Epithelial cell of esophagus (primary cell): ENCODE measurements at regions not wholly inside any gene's neighbourhood (a gene's known extent, or its start where the extent isn't known, plus 50 kb on each side); places are given as distances from the start of the nearest gene placed in this dataset.

Experiments used
- DNase-seq: peaks from one replicate; pipeline ENCODE4 v3.0.0; 2010; ENCODE audit warnings: low read depth
- H3K4me3 ChIP-seq: 2 replicates; pipeline ENCODE4 v1.5.1; 2011; ENCODE audit warnings: mild to moderate bottlenecking, low read length, control low read depth
- TF ChIP-seq, protein P1 (sequence below): IDR thresholded peaks from 2 replicates; pipeline ENCODE4 v1.5.1; 2011; ENCODE audit warnings: low read depth, mild to moderate bottlenecking, low read length, control low read depth, inconsistent platforms; ENCODE audit not compliant: insufficient read depth; ENCODE audit errors: missing control alignments

DNA sequence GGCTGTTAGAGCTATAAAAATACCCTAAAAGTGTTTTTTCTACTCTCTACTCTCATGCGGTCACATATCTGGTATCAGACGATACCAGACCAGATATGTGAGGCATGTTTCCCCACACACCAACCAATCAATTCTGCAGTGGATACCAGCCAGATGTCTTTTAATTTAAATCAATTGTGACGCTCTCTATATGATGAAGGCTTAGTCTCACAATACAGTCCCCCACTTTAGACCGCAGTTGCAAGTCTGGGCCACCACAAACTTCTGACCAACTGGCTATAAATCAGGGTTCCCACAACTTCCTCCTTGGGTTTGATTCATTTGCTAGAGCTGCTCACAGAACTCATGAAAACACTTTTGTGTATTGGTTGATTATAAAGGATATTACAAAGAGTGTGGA is 586.1 kb upstream of the ZP4 start:
- TF ChIP-seq, protein P1, sequence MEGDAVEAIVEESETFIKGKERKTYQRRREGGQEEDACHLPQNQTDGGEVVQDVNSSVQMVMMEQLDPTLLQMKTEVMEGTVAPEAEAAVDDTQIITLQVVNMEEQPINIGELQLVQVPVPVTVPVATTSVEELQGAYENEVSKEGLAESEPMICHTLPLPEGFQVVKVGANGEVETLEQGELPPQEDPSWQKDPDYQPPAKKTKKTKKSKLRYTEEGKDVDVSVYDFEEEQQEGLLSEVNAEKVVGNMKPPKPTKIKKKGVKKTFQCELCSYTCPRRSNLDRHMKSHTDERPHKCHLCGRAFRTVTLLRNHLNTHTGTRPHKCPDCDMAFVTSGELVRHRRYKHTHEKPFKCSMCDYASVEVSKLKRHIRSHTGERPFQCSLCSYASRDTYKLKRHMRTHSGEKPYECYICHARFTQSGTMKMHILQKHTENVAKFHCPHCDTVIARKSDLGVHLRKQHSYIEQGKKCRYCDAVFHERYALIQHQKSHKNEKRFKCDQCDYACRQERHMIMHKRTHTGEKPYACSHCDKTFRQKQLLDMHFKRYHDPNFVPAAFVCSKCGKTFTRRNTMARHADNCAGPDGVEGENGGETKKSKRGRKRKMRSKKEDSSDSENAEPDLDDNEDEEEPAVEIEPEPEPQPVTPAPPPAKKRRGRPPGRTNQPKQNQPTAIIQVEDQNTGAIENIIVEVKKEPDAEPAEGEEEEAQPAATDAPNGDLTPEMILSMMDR: no peak
- no peak for DNase-seq
- H3K4me3 ChIP-seq: no peak overlapping the region

DNA sequence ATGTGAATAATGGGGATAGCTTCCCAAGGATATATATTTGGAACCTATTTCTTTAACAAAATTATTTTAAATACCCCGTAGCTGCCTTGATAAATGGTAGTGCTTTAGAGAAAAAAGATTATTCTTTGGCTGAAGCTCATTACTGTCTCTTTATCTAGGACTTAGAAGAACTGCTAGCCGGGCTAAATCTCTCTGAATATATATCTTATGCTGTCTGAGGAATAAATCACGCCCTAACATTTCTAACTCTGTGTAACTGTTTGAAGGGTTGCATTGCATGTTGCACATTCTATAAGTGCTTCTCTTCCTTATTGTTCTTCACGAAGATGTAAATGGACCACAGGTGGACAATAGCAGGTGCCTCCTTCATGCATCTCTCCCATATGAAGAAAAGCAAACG is 585.0 kb upstream of the ZP4 start:
- no peak for DNase-seq
- TF ChIP-seq, protein P1: no peak
- H3K4me3 ChIP-seq: no peak overlapping the region

- TF ChIP-seq, protein P1: no peak
- H3K4me3 ChIP-seq: no peak overlapping the region
- no peak for DNase-seq
Measured at GRCh38 chr1:238474263-238474662, 583.5 kb upstream of the ZP4 start.

- TF ChIP-seq, protein P1: no peak
- DNase-seq: peak; percentile 47
- H3K4me3 ChIP-seq: peak overlapping the region; percentile 7
Measured at GRCh38 chr1:238469146-238469631, 578.5 kb upstream of the ZP4 start.

GRCh38 chr1:238468068-238468467 is 577.3 kb upstream of the ZP4 start:
- H3K4me3 ChIP-seq: no peak overlapping the region
- TF ChIP-seq, protein P1: no peak
- DNase-seq: no peak

DNA sequence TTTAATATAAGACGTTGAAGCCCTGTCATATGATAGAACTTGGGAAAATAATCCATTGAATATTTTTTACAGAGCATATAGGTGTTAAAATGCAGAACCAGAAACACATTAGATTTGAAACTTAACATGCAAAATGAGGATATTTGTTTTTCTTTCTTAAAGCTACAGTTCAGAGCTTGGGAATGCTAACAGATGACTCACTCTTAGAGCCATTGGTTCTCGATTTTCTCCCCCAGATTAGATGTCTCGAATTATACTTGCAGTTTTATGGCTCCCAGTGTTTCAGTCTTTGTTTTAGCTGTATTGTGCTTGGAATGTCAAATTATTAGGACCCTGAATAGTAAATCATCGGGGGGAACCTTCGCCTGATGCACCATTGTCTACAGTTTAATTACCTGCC is 575.7 kb upstream of the ZP4 start:
- DNase-seq: no peak
- TF ChIP-seq, protein P1: no peak

DNA sequence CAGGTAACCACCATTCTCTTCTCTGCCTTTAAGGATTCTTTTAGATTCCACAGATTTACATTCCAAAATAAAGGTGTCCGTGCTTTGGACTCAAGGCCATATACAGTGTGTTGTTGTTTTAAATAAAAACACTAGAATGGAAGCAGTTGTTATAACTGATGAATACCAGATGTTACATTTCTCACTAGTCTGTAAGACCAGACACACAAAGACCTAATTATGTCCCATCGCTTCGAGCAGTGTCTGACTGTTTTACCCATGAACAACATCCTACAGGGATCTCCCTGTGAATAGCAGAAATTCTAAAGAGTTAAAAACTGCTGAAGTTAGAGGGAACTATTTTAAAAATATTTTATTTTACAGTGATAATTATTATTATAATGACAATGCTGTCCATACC is 574.7 kb upstream of the ZP4 start:
- H3K4me3 ChIP-seq: no peak overlapping the region
- no peak for DNase-seq
- TF ChIP-seq, protein P1: no peak

More for the DNA sequence above, 575.7 kb upstream of the ZP4 start:
- no peak overlapping the region for H3K4me3 ChIP-seq
